ENCODE measurements at regions not wholly inside any gene's neighbourhood (a gene's known extent, or its start where the extent isn't known, plus 50 kb on each side); places are given as distances from the start of the nearest gene placed in this dataset.

GRCh38 chr16:13463619-13464018 is 456.3 kb upstream of the ERCC4 start:
- Histone ChIP-seq H3K4me3 (no peak overlapping the region), H3K9me3 (no peaks in the 10 kb centered on the region), H3K4me1 (no peaks in the 10 kb centered on the region), H3K36me3 (no peaks in the 10 kb centered on the region), H3K27me3 (no peaks in the 10 kb centered on the region), H3K27ac (no peak overlapping the region)
- 67 to 73% methylated on average over 5 of the region's 5 CpGs for WGBS, 2 donors
- TF ChIP-seq, protein P1, sequence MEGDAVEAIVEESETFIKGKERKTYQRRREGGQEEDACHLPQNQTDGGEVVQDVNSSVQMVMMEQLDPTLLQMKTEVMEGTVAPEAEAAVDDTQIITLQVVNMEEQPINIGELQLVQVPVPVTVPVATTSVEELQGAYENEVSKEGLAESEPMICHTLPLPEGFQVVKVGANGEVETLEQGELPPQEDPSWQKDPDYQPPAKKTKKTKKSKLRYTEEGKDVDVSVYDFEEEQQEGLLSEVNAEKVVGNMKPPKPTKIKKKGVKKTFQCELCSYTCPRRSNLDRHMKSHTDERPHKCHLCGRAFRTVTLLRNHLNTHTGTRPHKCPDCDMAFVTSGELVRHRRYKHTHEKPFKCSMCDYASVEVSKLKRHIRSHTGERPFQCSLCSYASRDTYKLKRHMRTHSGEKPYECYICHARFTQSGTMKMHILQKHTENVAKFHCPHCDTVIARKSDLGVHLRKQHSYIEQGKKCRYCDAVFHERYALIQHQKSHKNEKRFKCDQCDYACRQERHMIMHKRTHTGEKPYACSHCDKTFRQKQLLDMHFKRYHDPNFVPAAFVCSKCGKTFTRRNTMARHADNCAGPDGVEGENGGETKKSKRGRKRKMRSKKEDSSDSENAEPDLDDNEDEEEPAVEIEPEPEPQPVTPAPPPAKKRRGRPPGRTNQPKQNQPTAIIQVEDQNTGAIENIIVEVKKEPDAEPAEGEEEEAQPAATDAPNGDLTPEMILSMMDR (IDR thresholded peaks at IDR 0.05): no peak
- no peak for TF ChIP-seq EP300 (IDR thresholded peaks at IDR 0.05)
- TF ChIP-seq POLR2AphosphoS5 (IDR thresholded peaks at IDR 0.05): no peak
- DNase-seq: no peak
- intact Hi-C loops (cut with DNase I): no loop called here

DNA sequence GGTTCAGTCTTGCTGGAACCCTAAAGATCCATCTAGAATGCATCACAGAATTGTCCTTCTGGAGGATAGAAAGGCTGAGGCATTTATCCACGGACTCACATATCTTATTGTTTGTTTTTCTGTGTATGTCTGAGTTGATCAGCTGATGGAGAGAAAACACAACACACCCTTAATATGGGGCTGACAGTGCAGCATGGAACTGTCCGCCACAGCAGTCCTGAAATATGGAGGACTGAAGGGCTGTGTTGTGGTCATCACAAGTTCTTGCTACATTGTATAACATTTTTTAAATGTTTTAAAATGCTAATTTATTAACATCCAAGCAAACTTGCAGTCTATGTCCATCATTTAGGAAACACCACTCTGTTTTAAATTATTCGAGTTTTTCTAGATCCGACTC is 448.9 kb upstream of the ERCC4 start:
- no peak for DNase-seq
- WGBS, 2 donors: 67 to 77% methylated on average over 4 of the region's 4 CpGs
- H3K27ac ChIP-seq: no peak overlapping the region
- intact Hi-C loops (cut with DNase I): no loop called here
- TF ChIP-seq, protein P1 (IDR thresholded peaks at IDR 0.05): no peak
- no peak for TF ChIP-seq POLR2A (IDR thresholded peaks at IDR 0.05)
- TF ChIP-seq POLR2AphosphoS5 (IDR thresholded peaks at IDR 0.05): no peak
- no peak for TF ChIP-seq EP300 (IDR thresholded peaks at IDR 0.05)
- no peak overlapping the region for H3K4me3 ChIP-seq
- no peaks in the 10 kb centered on the region for H3K4me1 ChIP-seq
- H3K27me3 ChIP-seq: no peaks in the 10 kb centered on the region
- no peaks in the 10 kb centered on the region for H3K9me3 ChIP-seq
- no peaks in the 10 kb centered on the region for H3K36me3 ChIP-seq

- H3K4me1 ChIP-seq: no peaks in the 10 kb centered on the region
- no peaks in the 10 kb centered on the region for H3K36me3 ChIP-seq
- no peak for TF ChIP-seq POLR2A (IDR thresholded peaks at IDR 0.05)
- TF ChIP-seq, protein P1 (IDR thresholded peaks at IDR 0.05): no peak
- TF ChIP-seq POLR2AphosphoS5 (IDR thresholded peaks at IDR 0.05): no peak
- no peak for TF ChIP-seq EP300 (IDR thresholded peaks at IDR 0.05)
- no peak overlapping the region for H3K27ac ChIP-seq
- H3K4me3 ChIP-seq: no peak overlapping the region
- no peak for DNase-seq
- H3K27me3 ChIP-seq: no peaks in the 10 kb centered on the region
- 59 to 92% methylated on average over 4 of the region's 4 CpGs for WGBS, 2 donors
- intact Hi-C loops (cut with DNase I): no loop called here
- H3K9me3 ChIP-seq: peaks cover 0 to 4% (median 0%) of the 10 kb centered on the region in 4 donors
These were observed 441.0 kb upstream of the ERCC4 start for GRCh38 chr16:13478991-13479390.

GRCh38 chr16:13479549-13479948 is 440.4 kb upstream of the ERCC4 start:
- intact Hi-C loops (cut with DNase I): no loop called here
- Histone ChIP-seq H3K27ac (no peak overlapping the region), H3K9me3 (peaks cover 0 to 4% (median 0%) of the 10 kb centered on the region in 4 donors), H3K4me1 (no peaks in the 10 kb centered on the region), H3K27me3 (no peaks in the 10 kb centered on the region), H3K4me3 (no peak overlapping the region), H3K36me3 (no peaks in the 10 kb centered on the region)
- no peak for TF ChIP-seq EP300 (IDR thresholded peaks at IDR 0.05)
- no peak for TF ChIP-seq POLR2A (IDR thresholded peaks at IDR 0.05)
- TF ChIP-seq POLR2AphosphoS5 (IDR thresholded peaks at IDR 0.05): no peak
- TF ChIP-seq, protein P1 (IDR thresholded peaks at IDR 0.05): no peak
- no peak for DNase-seq
- 91 to 92% methylated on average over 7 of the region's 7 CpGs for WGBS, 2 donors

DNA sequence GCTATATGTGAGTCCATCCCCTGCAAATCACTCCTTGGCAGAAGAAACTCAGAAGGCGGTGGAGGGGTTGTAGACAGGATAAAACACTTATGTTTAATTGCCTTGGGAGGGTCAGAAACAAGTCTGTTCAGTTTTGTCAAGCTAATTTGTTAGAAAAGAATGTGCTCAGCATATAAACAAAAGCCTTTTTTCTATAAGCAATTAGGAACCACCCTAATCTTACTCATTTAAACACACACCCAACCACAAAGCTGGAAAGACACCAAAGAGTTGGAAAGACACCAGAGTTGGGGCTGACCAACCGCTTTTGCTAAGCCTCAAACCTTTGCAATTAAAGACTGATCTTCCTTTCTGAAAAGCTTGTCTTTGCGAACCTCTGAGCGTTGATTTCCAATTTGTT is 439.2 kb upstream of the ERCC4 start:
- TF ChIP-seq, protein P1 (IDR thresholded peaks at IDR 0.05): no peak
- TF ChIP-seq EP300 (IDR thresholded peaks at IDR 0.05): no peak
- no peaks in the 10 kb centered on the region for H3K4me1 ChIP-seq
- H3K27me3 ChIP-seq: no peaks in the 10 kb centered on the region
- H3K4me3 ChIP-seq: no peak overlapping the region
- peaks cover 0 to 4% (median 0%) of the 10 kb centered on the region in 4 donors for H3K9me3 ChIP-seq
- intact Hi-C loops (cut with DNase I): no loop called here
- no peaks in the 10 kb centered on the region for H3K36me3 ChIP-seq
- H3K27ac ChIP-seq: no peak overlapping the region
- 66 to 71% methylated on average over 4 of the region's 4 CpGs for WGBS, 2 donors
- DNase-seq: no peak

Measured in sigmoid colon (tissue), 6 donors.